Left cardiac atrium (tissue), 4 donors: ENCODE measurements at regions not wholly inside any gene's neighbourhood (a gene's known extent, or its start where the extent isn't known, plus 50 kb on each side); places are given as distances from the start of the nearest gene placed in this dataset.
A peak's percentile ranks its signal among the peaks of the same experiment; 100 is the strongest.

Experiments
- ATAC-seq, 2 donors: fragments of 200-7000 bp; cut with Tn5 transposase; one replicate each; pipeline ENCODE4 v1.9.1; 2020; ENCODE audit warnings: mild to moderate bottlenecking in 2 of 2, moderate library complexity in 2 of 2
- DNase-seq: peaks from one replicate; pipeline ENCODE4 v3.0.0-alpha.2; 2020
- intact Hi-C, 2 donors: fragments of 100-400 bp; cut with DNase I; formaldehyde crosslinking; loops; one replicate each; pipeline versions ENCODE4 v1.14.1 to v1.15.1; 2022 to 2023
- donor health status: DM: no; HTN: yes; CAD: no.
- donor health status: DM: no; HTN: yes; CAD: no; lungs with severe emphysema.
- donor health status: DM: yes; HTN: yes; CAD: no.
- donor health status: Dilated cardiomyopathy.

DNA sequence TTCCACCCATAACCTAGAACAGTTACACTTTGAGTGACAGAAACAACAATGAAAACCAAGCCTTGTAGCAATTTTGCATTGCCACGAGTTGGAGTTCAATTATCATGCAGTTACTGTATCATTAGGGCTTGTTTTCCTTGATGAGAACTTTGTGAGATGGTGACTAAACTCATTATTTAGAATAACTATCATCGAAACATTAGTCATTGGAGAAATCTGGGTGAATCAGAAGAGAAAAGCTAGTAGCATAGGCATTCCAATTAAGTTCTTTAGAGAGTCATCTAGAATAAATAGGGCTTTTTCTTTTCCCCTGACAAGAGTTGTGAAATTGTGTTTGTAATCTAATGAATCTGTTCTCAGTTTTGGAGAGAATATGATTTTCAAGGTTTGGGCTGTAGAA, 122.8 kb upstream of the DOCK10 start:
- intact Hi-C loops, result no loop called here

DNA sequence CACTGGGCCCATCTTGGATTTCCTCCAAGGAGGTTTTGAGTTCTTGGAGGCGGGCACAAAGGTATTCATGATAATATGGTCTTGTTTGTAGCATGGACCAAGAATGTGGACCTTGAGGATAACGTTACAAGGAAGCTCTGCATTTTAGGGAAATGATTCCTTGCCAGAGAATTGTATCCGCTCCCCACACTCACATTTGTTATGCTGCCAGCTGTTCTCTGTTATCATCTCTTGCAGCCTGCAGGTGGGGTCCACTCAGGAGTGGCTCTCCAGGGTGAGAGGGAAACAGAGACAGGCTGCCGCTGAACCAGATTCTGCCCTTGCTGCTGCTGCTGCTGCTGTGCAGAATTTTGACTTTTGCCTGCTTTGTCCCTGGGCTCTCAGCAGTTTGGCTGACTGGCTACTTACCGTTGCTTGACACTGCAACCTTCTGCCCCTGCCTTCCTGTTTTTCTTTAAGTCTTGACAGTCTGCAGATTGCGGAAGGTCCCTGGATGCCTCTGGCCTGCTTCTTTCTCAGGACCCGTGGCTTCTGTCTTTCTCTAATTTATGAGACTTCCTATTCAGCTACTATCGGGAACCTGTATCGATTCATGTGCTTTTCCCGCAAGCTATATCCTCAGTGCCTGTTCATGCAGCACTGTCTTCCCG, 122.3 kb upstream of the DOCK10 start:
- intact Hi-C loops, result no loop called here
- DNase-seq, result no peak
- ATAC-seq, result no peak

More for the DNA sequence above, 122.8 kb upstream of the DOCK10 start:
- DNase-seq, result no peak
- ATAC-seq, result no peak

DNA sequence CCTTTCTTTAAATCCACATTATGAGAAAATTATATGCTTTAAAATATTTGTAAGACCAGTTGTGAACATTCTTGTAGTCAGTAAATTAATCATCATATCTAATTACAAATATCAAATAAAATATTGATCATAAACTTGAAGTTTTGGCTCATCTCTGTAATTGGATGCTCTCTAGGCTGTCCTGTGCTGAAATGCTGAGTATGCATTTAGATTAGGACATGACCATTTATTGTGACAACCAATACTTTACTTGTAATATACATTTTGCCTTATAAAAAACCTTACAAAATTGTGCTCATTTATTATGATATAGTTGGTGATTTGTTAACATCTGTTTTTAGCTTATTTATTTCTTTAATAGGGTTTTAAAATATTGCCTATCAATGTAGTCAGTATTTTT, 116.1 kb upstream of the DOCK10 start:
- intact Hi-C loops, result no loop called here
- DNase-seq (no peak), ATAC-seq (no peak)

DNA sequence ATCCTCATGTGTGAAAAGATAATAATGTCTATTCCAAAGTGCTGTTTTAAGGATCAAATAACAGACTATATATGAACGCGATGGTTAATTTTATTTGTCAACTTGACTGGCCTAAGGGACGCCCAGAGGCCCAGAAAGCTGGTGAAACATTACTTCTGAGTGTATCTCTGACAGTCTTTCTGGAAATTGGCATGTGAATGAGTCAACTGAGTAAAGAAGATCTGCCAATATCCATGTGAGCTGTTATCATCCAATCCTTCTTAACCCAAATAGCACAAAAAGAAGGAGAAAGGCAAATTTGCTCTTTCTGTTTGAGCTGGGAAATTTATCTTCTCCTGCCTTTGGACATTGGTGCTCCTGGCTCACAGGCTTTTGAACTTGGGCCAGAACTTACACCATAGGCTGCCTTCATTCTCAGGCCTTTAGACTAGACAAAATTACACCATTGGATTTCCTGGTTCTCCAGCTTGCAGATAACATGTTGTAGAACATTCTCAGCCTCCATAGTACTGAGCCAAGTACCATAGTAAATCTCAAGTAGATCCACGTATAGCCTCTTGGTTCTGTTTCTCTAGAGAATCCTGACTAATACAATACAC, 114.7 kb upstream of the DOCK10 start:
- intact Hi-C loops, result no loop called here

DNA sequence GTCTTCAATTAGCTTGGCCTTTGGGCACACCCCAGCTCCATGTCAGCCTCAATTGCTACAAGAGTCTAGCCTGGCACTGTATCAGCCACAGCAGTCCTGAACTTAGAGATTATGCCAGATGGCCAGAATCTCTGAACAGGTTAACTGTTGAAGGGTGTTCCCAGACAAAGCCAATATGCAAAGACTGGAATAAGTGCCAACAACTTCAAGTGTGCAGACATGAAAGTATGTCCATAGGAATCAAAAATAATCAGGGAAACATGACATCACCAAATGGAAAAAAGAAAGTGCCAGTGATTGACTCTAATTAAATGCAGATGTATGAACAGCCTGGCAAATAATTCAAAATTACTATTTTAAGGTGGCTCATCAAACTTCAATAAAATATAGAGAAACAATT, 98.5 kb upstream of the DOCK10 start:
- intact Hi-C loops, result no loop called here
- ATAC-seq, result no peak

More for the DNA sequence above, 114.7 kb upstream of the DOCK10 start:
- no peak for ATAC-seq
- no peak for DNase-seq

DNA sequence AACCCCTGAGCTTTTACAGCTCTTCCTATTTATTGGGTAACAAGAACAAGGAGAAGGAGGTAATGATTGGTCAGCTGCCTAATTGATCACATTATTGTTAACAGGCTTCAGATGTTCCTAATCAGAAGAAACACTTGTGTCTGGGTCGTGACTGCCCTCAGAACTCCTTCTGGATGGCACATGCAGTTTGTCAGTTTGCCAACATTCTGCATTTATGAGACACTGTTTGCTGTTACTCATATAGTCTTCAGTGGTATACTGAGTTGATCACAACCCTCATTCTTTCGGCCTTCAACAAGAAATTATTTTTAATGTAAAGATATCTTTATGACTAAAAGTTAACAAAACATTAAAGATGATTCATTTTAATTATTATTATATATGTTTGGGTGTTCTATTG, 95.7 kb upstream of the DOCK10 start:
- intact Hi-C loops, result no loop called here
- DNase-seq, result no peak
- ATAC-seq, result no peak

More for the DNA sequence above, 98.5 kb upstream of the DOCK10 start:
- DNase-seq, result no peak

DNA sequence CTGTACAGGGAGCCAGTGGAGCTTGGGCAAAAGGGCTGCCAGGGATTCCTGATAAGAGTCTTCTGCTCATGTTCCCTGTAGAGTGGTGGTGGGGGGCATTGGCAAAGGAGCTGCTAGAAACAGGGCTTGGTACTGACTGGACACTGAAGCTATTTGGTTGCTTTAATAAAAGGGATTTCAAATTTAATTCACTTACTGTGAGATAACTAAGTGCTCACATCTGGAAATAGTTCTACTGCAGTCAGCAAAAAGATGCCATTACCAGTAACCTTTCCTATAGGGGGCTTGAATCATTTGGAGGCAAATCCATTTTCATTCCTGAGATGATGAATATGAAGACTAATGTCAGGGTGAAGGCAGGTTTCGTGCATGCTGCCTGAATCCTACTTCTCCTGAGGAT, 94.3 kb upstream of the DOCK10 start:
- ATAC-seq (no peak), DNase-seq (no peak)
- intact Hi-C loops, result no loop called here

DNA sequence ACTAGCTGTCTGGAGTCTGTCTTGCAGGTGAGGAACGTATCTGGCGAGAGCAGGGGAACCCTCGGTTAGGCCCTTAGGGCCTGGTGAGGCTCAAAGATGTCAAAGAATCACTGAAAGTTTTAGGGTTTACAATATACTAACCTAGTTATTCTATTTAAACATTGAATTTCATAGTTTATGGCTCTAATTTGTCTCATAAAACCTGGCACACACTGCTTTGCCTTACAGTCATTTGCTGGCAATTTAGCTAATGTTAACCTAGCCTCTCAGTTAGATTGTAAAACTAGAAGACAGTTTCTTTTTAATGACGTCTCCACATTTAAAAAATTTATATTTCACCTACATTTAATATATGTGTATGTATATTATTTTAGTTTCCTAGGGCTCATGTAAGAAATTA, 89.6 kb upstream of the DOCK10 start:
- no peak for DNase-seq
- no peak for ATAC-seq

DNA sequence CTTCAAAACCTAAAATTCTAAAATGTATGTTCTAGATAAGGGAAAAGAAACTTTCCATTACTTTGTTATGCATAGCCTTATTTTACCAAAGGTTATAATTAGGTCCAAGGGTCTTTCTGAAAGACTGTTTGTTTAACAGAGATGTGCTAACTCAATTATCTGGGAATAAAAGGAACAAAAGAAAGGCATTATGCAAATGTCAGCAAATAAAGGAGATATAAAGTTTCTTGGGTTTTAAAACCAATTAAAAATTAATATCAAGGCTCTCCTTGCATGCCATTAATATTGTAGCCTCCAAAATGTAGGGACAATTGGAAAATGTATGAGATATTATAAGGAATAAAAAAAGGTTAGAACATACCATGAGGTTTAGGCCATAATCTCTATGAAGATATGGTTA, 87.8 kb upstream of the DOCK10 start:
- intact Hi-C loops, result no loop called here
- ATAC-seq (no peak), DNase-seq (no peak)

More for the DNA sequence above, 89.6 kb upstream of the DOCK10 start:
- intact Hi-C loops, result no loop called here

DNA sequence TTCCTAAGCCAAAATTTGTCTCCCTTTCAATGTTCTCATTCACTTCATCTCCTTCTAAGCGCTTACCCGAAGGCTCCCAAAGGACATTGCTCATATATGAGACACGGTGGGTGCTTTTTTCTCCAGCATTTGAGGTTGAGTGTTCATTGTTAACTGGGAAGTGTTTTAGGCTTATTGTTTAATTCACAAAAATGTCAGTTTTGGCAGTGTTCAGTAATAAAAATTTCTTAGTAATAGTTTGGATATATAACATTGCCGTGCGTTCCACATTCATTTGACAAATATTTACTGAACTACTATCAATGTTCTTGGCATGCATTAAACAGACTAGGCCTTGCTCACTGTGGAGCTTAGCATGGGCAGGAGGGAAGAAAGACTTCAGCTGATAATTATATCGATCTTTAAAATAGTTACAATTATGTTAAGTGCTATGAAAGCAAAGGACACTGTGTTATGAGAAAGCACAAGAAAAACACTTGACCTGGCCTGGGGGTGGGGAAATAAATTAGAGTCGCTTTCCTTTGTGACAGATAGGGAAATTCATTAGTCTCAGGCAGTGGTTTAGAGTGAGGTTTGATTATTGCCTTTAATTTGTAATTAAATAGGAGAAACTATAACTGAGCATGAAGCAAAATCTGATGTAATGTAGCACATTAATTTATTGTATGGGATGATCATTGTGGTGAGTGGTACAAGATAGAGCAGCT, 82.2 kb upstream of the DOCK10 start:
- intact Hi-C loops, result loop anchor here in 1 of 2 donors (10.0 kb wide), 1 partner anchor 530 kb away; no protein-coding TSS in a partner anchor
- DNase-seq (no peak), ATAC-seq (no peak)

DNA sequence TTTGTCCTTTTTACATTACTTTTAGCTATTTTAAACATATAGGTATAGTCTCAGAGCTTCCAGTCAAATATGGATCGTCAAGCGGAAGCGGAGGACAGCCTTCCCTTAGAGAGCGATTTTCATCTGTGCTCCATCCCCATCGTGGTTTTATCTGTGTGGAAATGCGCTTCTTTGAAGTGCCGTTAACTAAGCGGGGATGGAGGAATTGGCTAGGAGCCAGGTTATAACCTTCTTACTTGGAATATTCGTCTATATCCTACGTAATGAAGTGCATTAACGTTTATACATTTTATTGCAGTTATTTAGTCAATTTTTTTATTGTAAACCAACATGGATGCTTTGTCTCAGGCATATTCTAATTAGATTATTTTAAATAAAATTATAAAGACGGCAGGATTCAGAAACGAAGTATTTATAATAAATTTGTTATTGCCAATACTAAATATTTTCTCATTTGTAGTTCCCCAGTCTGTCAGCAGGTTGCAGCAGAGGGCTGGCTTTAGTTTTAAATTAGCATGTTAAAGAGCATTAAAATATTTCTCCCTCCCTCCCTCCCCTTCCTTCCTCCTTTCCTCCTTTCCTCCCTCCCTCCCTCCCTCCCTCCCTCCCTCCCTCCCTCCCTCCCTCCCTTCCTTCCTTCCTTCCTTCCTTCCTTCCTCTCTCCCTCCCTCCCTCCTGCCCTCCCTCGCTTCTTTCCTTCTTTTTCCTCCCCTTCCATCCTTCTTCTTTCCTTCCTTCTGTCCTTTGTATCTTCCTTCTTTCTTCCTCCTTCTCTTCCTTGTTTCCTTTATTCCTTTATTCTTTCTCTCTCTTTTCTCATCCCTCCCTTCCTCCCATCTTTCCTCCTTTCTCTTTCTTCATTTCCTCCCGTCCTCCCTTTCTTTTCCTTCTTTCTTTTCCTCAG, 80.6 kb upstream of the DOCK10 start:
- intact Hi-C loops, result loop anchor here in 1 of 2 donors (10.0 kb wide), 1 partner anchor 532 kb away; no protein-coding TSS in a partner anchor
- no peak for ATAC-seq
- DNase-seq, result no peak

DNA sequence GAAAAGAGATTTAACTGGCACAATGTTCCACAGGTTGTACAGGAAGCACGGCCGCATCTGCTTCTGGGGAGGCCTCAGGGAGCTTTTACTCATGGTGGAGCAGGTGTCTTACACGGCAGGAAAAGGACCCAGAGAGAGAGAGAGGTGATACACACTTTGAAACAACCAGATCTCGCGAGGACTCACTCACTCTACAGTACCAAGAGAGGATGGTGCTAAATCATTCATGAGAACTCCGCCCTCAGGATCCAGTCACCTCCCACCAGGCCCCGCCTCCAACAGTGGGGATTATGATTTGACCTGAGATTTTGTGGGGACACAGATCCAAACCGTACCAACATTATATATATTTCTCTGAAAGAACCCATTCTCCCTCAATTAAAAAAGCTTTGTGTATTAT, 79.7 kb upstream of the DOCK10 start:
- DNase-seq (no peak), ATAC-seq (no peak)
- intact Hi-C loops, result loop anchor here in 1 of 2 donors (10.0 kb wide), 1 partner anchor 533 kb away; no protein-coding TSS in a partner anchor

DNA sequence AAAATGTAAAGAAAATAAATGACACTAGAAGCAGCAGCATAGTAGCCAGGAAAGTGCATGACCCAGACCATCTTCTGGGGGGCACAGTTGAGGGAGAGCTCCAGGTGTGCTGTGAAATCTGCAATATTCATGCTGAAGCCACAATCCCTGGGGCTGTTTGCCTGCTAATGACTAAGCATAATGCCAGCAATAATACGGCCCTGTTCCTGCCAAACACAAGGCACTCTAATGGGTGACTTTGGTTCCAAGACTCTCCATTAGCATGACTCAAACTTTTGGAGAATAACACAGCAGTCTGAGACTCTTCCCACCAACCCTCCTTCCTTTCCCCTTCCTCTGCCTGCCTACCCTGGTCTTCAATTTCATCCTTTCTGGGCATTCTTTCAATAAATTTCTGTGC, 77.9 kb upstream of the DOCK10 start:
- DNase-seq (no peak), ATAC-seq (no peak)
- intact Hi-C loops, result loop anchor here in 1 of 2 donors (10.0 kb wide), 1 partner anchor 535 kb away; no protein-coding TSS in a partner anchor

DNA sequence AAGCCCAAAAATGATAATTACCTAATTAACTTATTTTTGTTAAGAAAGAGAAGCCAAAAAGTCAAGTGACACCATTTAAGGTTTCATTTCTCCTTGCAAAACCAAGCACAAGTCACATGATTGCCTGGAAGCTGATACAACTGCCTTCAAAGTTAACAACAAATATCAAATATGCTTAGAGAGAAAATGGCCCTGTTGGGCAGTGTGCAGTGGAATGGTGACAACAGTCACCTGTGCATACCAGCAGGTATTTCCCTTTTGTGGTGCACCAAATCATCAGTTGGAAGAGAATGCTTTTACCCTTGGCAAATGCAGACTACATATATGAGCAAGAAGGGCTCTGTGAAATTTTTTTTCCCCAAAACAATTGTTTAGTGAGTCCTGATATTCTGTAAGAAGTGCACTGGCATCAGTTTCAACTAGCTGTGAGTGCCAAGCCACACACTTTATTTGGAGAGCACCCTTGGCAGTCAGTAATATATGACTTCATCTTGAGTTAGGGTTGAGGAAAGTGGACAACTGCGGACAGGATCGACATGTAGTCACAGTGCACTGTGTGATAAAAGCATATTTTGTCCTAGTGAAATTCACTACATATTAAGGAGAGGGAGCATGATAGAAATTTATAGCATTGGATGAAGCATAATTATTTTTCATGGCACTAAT, 74.9 kb upstream of the DOCK10 start:
- no peak for DNase-seq
- ATAC-seq, result peak in 1 of 2 donors; percentile 61
- intact Hi-C loops, result no loop called here

DNA sequence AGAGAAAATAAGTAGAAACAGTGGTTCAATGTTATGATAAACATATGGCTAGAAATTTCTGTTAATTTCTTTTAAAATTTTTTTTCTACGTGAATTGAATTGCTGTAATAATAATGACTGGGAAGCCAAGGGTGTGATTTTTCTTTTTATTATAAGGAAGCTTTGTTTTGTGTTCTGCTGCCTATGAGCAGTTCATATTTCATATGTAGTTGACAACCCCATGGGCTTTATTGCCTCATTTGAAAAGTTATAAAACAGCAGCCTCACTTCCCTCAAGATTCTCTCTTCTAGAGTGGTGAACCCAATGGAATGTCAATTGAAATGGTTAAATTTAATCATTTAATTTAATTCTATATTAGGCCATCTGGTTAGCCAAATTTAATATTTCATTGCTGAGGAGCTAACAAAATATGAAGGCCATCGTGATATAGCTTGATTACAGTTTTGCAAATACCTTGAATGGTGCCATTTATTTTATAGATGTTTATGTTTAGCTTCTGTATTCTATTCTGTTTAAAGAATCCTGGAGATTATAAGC, 72.6 kb upstream of the DOCK10 start:
- intact Hi-C loops, result no loop called here
- ATAC-seq (no peak), DNase-seq (no peak)

DNA sequence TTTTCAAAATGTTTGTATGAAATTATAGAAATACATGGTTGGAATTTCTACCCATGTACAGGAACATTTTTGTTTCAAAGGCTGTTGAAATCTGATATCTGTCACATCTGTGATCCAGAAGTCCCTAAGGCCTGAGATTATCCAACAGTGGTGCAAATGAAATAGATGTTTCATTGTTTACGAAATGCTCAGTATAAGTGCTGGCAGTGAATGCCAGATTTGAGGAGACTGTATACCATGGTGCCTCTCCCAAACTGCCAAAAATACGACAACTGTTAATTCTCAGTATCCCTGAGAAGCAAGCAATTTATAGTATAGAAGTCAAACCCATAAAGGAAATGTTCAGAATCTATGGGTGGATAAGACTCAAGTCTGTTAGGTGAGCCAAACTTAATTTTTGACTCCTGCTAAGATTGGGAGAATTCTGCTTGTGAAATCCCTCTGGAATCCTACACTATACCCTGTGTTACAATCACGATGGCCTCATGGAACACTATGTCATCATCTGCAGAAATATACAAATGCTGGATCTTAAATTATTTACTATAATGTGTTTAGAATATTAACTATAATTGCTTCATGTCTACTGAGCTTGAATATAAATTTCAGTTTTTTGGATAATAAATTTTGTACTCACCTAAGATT, 71.2 kb upstream of the DOCK10 start:
- no peak for DNase-seq
- intact Hi-C loops, result no loop called here
- no peak for ATAC-seq

DNA sequence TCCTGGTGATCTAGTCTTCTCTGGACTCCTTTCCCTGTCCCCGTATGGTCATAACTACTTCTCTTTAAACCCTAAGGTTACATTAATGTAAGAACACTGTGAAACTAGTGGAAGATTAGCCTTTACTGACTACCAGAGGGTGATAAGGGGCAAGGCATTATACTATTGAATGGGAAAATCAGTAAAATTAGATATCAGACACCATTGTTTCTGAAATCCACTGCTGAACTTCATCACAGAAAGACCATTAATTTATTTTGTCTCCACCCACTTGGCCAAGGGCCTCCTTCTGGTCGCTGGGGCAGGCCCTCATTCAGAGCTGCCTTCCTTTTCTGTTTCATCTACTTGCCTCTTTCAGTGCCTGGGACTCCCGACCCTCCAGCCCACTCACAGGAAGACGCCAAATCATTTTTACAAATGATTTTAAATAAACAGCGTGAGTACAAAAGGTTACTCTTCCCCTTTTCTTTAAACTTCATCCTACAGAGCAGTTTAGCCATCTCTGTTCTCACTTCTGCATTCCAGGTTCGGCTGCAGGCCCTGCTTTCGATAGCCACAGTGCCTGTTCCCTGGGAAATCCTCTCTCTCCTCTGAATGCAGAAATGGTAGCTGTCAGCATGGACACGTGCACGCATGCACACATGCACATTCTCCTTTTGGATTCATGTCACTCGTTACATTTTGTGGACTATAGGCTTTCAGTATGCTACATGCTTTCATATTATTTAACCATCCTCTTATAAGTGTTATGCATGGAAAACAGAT, 70.3 kb upstream of the DOCK10 start:
- ATAC-seq (peak in 1 of 2 donors; percentile 38), DNase-seq (no peak)
- intact Hi-C loops, result no loop called here
